Activated CD8-positive, alpha-beta memory T cell treated with anti-CD3 and anti-CD28 coated beads for 48 hours (primary cell): ENCODE measurements at regions not wholly inside any gene's neighbourhood (a gene's known extent, or its start where the extent isn't known, plus 50 kb on each side); places are given as distances from the start of the nearest gene placed in this dataset.

Experiments used
- DNase-seq, 3 experiments: peaks; one replicate each; pipeline ENCODE4 v3.0.0-alpha.2; 2020; ENCODE audit warnings: low read depth in 2 of 3, low spot score in 2 of 3

- DNase-seq: no peak
Measured at GRCh38 chr16:5642436-5642835, 544.8 kb upstream of the EEF2KMT start.

- no peak for DNase-seq
Measured at GRCh38 chr16:5642011-5642410, 544.4 kb upstream of the EEF2KMT start.

- DNase-seq: no peak
Measured at GRCh38 chr16:5640883-5641282, 543.3 kb upstream of the EEF2KMT start.

GRCh38 chr16:5639531-5639930 is 541.9 kb upstream of the EEF2KMT start:
- DNase-seq: no peak

- no peak for DNase-seq
Measured at GRCh38 chr16:5635331-5635730, 537.7 kb upstream of the EEF2KMT start.

GRCh38 chr16:5634666-5635180 is 537.1 kb upstream of the EEF2KMT start:
- no peak for DNase-seq

- no peak for DNase-seq
Measured at GRCh38 chr16:5633845-5634440, 536.3 kb upstream of the EEF2KMT start.

- no peak for DNase-seq
Measured at GRCh38 chr16:5622234-5622884, 524.8 kb upstream of the EEF2KMT start.

GRCh38 chr16:5621826-5622225 is 524.2 kb upstream of the EEF2KMT start:
- no peak for DNase-seq

- DNase-seq: no peak
Measured at GRCh38 chr16:5619304-5619703, 521.7 kb upstream of the EEF2KMT start.

- DNase-seq: no peak
Measured at GRCh38 chr16:5616841-5617240, 519.2 kb upstream of the EEF2KMT start.

GRCh38 chr16:5615868-5616642 is 518.5 kb upstream of the EEF2KMT start:
- peak in 2 of 3 experiments; percentile 4 to 12 for DNase-seq

GRCh38 chr16:5607169-5607568 is 509.6 kb upstream of the EEF2KMT start:
- no peak for DNase-seq

- DNase-seq: no peak
Measured at GRCh38 chr16:5605404-5605803, 507.8 kb upstream of the EEF2KMT start.

- DNase-seq: no peak
Measured at GRCh38 chr16:5604770-5605169, 507.2 kb upstream of the EEF2KMT start.

GRCh38 chr16:5603836-5604235 is 506.2 kb upstream of the EEF2KMT start:
- DNase-seq: no peak

- no peak for DNase-seq
Measured at GRCh38 chr16:5601957-5602356, 504.4 kb upstream of the EEF2KMT start.

- DNase-seq: no peak
Measured at GRCh38 chr16:5598793-5599192, 501.2 kb upstream of the EEF2KMT start.

GRCh38 chr16:5595849-5596248 is 498.3 kb upstream of the EEF2KMT start:
- no peak for DNase-seq

GRCh38 chr16:5590416-5590815 is 492.8 kb upstream of the EEF2KMT start:
- DNase-seq: no peak

- DNase-seq: no peak
Measured at GRCh38 chr16:5589812-5590373, 492.3 kb upstream of the EEF2KMT start.

GRCh38 chr16:5584109-5584508 is 486.5 kb upstream of the EEF2KMT start:
- no peak for DNase-seq
